PFSK-1 (cell line): ENCODE measurements at regions not wholly inside any gene's neighbourhood (a gene's known extent, or its start where the extent isn't known, plus 50 kb on each side); places are given as distances from the start of the nearest gene placed in this dataset.

Experiments used
- FOXP2 ChIP-seq: optimal IDR thresholded peaks from 2 replicates; pipeline ENCODE3; 2011; ENCODE audit warnings: borderline replicate concordance, control low read depth, inconsistent platforms; ENCODE audit not compliant: insufficient read depth; ENCODE audit errors: extremely low read length, extremely low read depth
- POLR2AphosphoS5 ChIP-seq: IDR thresholded peaks from 2 replicates; pipeline ENCODE4 v1.6.1; 2012; ENCODE audit warnings: low read depth, mild to moderate bottlenecking, control low read depth, low read length, moderate library complexity
- REST ChIP-seq, 2 experiments: IDR thresholded peaks; 2 replicates each; pipeline versions ENCODE4 v1.6.1 to v1.8.0; 2011 to 2012; ENCODE audit warnings: low read depth in 2 of 2, low read length in 2 of 2, control low read depth in 1 of 2, inconsistent platforms in 1 of 2, mild to moderate bottlenecking in 1 of 2, moderate library complexity in 1 of 2; ENCODE audit not compliant: insufficient read depth in 1 of 2
- SIN3A ChIP-seq: IDR thresholded peaks from 2 replicates; pipeline ENCODE4 v1.6.1; 2012; ENCODE audit warnings: mild to moderate bottlenecking, low read length, moderate library complexity, borderline replicate concordance; ENCODE audit not compliant: insufficient read depth
- TAF1 ChIP-seq: IDR thresholded peaks from 2 replicates; pipeline ENCODE4 v1.6.1; 2012; ENCODE audit warnings: low read length, control low read depth, borderline replicate concordance; ENCODE audit not compliant: insufficient read depth

- TF ChIP-seq TAF1, result no peak
- TF ChIP-seq REST (IDR thresholded peaks at IDR 0.05; ENCODE audit: insufficient read depth in 1 of 2, low read depth in 2 of 2, low read length in 2 of 2), result no peak
- no peak for TF ChIP-seq SIN3A
- TF ChIP-seq POLR2AphosphoS5, result no peak
- TF ChIP-seq FOXP2, result no peak
Observed at GRCh38 chr20:23286346-23286745, 64.2 kb upstream of the NXT1 start.

- no peak for TF ChIP-seq TAF1
- TF ChIP-seq POLR2AphosphoS5, result no peak
- no peak for TF ChIP-seq REST (IDR thresholded peaks at IDR 0.05; ENCODE audit: insufficient read depth in 1 of 2, low read depth in 2 of 2, low read length in 2 of 2)
- TF ChIP-seq FOXP2, result no peak
- TF ChIP-seq SIN3A, result no peak
Observed at GRCh38 chr20:23285536-23285935, 65.1 kb upstream of the NXT1 start.

GRCh38 chr20:23284009-23284408 is 66.6 kb upstream of the NXT1 start:
- TF ChIP-seq TAF1, result no peak
- TF ChIP-seq SIN3A, result no peak
- TF ChIP-seq FOXP2, result no peak
- no peak for TF ChIP-seq REST (IDR thresholded peaks at IDR 0.05; ENCODE audit: insufficient read depth in 1 of 2, low read depth in 2 of 2, low read length in 2 of 2)
- no peak for TF ChIP-seq POLR2AphosphoS5

GRCh38 chr20:23283096-23283850 is 67.3 kb upstream of the NXT1 start:
- TF ChIP-seq TAF1, result no peak
- no peak for TF ChIP-seq SIN3A
- TF ChIP-seq FOXP2, result no peak
- TF ChIP-seq REST (IDR thresholded peaks at IDR 0.05; ENCODE audit: insufficient read depth in 1 of 2, low read depth in 2 of 2, low read length in 2 of 2), result no peak
- no peak for TF ChIP-seq POLR2AphosphoS5
